Activated CD4-positive, alpha-beta T cell treated with anti-CD3 and anti-CD28 coated beads, Interleukin-2, amount 10 ng/mL, durations not matched to agents 7 days and 5 days (primary cell): ENCODE measurements at regions not wholly inside any gene's neighbourhood (a gene's known extent, or its start where the extent isn't known, plus 50 kb on each side); places are given as distances from the start of the nearest gene placed in this dataset.

Experiments
- CTCF ChIA-PET: fragments of 350-600 bp; sonication (Branson Sonifier 250); formaldehyde crosslinking; loops from one replicate; lab custom pipeline; 2021; ENCODE audit warnings: antibody characterized with exemption; lab: Charles Lee
- POLR2A ChIA-PET: fragments of 350-600 bp; sonication (Branson Sonifier 250); formaldehyde crosslinking; loops from one replicate; lab custom pipeline; 2021; ENCODE audit warnings: antibody characterized with exemption; lab: Charles Lee
- DNase-seq: peaks from one replicate; pipeline ENCODE4 v3.0.0-alpha.2; 2020
- H3K27ac Mint-ChIP-seq: one replicate; pipeline ENCODE4 v1.8.0; 2021; ENCODE audit warnings: mild to moderate bottlenecking, moderate library complexity, mixed read lengths
- H3K27me3 Mint-ChIP-seq: one replicate; pipeline ENCODE4 v1.8.0; 2021; ENCODE audit warnings: mixed read lengths
- H3K36me3 Mint-ChIP-seq: one replicate; pipeline ENCODE4 v1.8.0; 2021; ENCODE audit warnings: low read depth, mixed read lengths
- H3K4me1 Mint-ChIP-seq: one replicate; pipeline ENCODE4 v1.8.0; 2021; ENCODE audit warnings: mixed read lengths
- H3K4me3 Mint-ChIP-seq: one replicate; pipeline ENCODE4 v1.8.0; 2021; ENCODE audit warnings: mild to moderate bottlenecking, moderate library complexity, mixed read lengths
- H3K9me3 Mint-ChIP-seq: one replicate; pipeline ENCODE4 v1.8.0; 2021; ENCODE audit warnings: mixed read lengths

DNA sequence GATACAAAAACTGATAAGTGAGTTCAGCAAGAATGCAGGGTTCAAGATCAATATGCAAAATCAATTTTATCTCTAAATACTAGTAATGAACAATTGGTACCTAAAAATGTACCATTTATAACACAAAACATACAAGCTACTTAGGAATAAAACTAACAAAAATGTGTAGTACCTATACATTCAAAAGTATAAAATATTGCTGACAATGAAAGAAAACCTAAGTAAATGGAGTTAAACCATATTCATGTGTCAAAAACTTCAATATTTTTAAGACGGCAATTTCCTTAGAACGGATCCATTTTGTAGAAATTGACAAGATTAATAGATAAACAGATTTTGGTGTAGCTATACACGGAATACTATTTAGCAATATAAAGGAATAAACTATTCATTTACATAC lies 343.1 kb upstream of the CCDC54 start:
- Mint-ChIP-seq H3K4me3 (no peak overlapping the region), H3K4me1 (no peaks in the 10 kb centered on the region), H3K27me3 (no peaks in the 10 kb centered on the region), H3K36me3 (no peaks in the 10 kb centered on the region), H3K9me3 (peaks cover 4% of the 10 kb centered on the region), H3K27ac (no peak overlapping the region)
- POLR2A ChIA-PET = no interaction called here
- DNase-seq = no peak
- CTCF ChIA-PET = no interaction called here

DNA sequence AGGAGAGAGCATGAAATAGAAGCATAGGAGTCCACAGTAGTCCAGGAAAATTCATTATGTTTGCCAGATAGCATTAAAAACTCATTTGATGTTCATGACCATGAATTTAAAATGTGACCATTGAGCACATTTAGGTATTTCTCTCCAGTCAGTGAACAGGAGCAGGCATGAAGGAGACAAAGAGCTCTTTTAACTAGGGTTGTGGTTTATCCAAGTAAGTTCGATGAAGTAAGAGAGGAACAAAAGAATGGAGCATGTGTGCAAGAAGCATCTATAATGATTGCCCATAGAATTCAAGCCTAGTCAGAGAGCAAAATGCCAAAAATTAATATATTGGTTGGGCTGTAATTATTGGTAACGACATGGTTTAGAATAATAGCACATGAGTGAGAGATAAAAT lies 342.1 kb upstream of the CCDC54 start:
- POLR2A ChIA-PET = no interaction called here
- H3K9me3 Mint-ChIP-seq = peaks cover 4% of the 10 kb centered on the region
- no peaks in the 10 kb centered on the region for H3K4me1 Mint-ChIP-seq
- no peaks in the 10 kb centered on the region for H3K36me3 Mint-ChIP-seq
- no peaks in the 10 kb centered on the region for H3K27me3 Mint-ChIP-seq
- H3K4me3 Mint-ChIP-seq = no peak overlapping the region
- H3K27ac Mint-ChIP-seq = no peak overlapping the region
- CTCF ChIA-PET = no interaction called here
- DNase-seq = no peak

- Mint-ChIP-seq H3K27ac (no peak overlapping the region), H3K36me3 (no peaks in the 10 kb centered on the region), H3K27me3 (no peaks in the 10 kb centered on the region), H3K4me3 (no peak overlapping the region), H3K4me1 (no peaks in the 10 kb centered on the region), H3K9me3 (no peaks in the 10 kb centered on the region)
- no peak for DNase-seq
- ChIA-PET CTCF (no interaction called here), POLR2A (no interaction called here)
These were observed 332.6 kb upstream of the CCDC54 start for GRCh38 chr3:107044677-107045076.

DNA sequence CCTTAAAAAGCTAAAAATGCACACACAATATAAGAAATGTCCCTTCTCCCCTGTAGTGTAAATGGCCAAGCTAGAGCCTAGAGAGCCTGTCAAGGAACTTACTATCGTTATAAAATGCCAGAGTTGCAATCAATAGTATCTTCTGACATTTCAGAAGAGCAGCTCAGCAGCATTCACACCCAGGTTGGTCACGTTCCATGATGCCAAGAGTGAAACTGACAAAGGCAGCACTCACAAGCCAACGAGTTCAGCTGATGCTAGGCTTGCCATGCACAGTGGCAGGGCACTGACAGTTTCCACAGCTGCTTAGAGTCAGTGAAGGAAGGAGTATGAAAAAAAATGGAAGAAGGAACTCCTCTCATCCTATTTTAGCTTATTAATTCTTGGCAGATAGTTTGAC lies 331.4 kb upstream of the CCDC54 start:
- DNase-seq = no peak
- no peaks in the 10 kb centered on the region for H3K36me3 Mint-ChIP-seq
- H3K27me3 Mint-ChIP-seq = no peaks in the 10 kb centered on the region
- POLR2A ChIA-PET = no interaction called here
- no peak overlapping the region for H3K27ac Mint-ChIP-seq
- CTCF ChIA-PET = no interaction called here
- H3K4me1 Mint-ChIP-seq = no peaks in the 10 kb centered on the region
- no peaks in the 10 kb centered on the region for H3K9me3 Mint-ChIP-seq
- H3K4me3 Mint-ChIP-seq = no peak overlapping the region

GRCh38 chr3:107055181-107055942 lies 321.9 kb upstream of the CCDC54 start:
- no peak overlapping the region for H3K27ac Mint-ChIP-seq
- ChIA-PET CTCF (no interaction called here), POLR2A (no interaction called here)
- H3K4me3 Mint-ChIP-seq = no peak overlapping the region
- no peaks in the 10 kb centered on the region for H3K4me1 Mint-ChIP-seq
- H3K27me3 Mint-ChIP-seq = peaks cover 5% of the 10 kb centered on the region
- no peaks in the 10 kb centered on the region for H3K9me3 Mint-ChIP-seq
- no peak for DNase-seq
- H3K36me3 Mint-ChIP-seq = no peaks in the 10 kb centered on the region

DNA sequence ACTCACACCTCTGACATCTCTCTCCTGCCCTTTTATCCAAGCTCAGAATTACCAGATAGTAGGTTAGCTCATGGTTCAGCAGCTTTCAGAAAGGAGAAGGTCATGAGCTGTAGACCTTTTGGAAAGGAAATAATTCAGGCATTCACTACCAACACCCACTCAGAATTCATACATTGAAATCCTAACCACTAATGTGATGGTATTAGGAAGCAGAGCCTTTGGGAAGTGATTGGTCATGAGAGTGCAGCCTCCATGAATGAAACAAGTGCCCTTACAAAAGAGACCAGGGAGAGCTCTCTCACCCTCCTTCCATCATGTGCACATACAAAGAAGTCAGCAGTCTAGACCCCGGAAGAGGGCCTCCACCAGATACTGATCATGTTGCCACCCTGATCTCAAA lies 315.8 kb upstream of the CCDC54 start:
- Mint-ChIP-seq H3K27ac (no peak overlapping the region), H3K4me1 (peaks cover 10% of the 10 kb centered on the region), H3K27me3 (peaks cover 7% of the 10 kb centered on the region), H3K9me3 (no peaks in the 10 kb centered on the region), H3K4me3 (no peak overlapping the region), H3K36me3 (no peaks in the 10 kb centered on the region)
- CTCF ChIA-PET = no interaction called here
- POLR2A ChIA-PET = no interaction called here
- no peak for DNase-seq

DNA sequence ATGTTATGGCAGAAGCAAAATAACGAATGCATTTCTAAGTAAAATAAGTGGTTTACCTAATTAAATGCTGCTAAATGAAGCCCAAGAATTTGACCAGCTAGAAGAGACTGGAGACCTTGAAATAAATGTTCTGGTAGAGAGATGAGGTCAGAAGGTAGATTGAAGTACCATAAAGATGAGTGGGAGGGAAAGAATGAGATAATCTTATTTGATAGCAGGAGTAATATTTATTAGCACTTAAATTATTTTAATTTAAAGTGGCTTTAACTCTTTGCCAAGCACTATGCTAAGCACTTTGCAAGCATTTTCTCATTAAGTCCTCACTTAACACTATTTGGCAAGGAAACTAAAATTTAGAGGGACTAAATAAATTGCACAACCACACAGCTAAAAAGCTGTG lies 314.9 kb upstream of the CCDC54 start:
- POLR2A ChIA-PET = no interaction called here
- Mint-ChIP-seq H3K27ac (no peak overlapping the region), H3K36me3 (no peaks in the 10 kb centered on the region), H3K27me3 (peaks cover 7% of the 10 kb centered on the region), H3K4me1 (peaks cover 10% of the 10 kb centered on the region), H3K9me3 (no peaks in the 10 kb centered on the region), H3K4me3 (no peak overlapping the region)
- CTCF ChIA-PET = no interaction called here
- DNase-seq = no peak

- H3K36me3 Mint-ChIP-seq = no peaks in the 10 kb centered on the region
- no peaks in the 10 kb centered on the region for H3K9me3 Mint-ChIP-seq
- no peak overlapping the region for H3K27ac Mint-ChIP-seq
- peaks cover 10% of the 10 kb centered on the region for H3K4me1 Mint-ChIP-seq
- no peak overlapping the region for H3K4me3 Mint-ChIP-seq
- POLR2A ChIA-PET = no interaction called here
- no peak for DNase-seq
- CTCF ChIA-PET = no interaction called here
- H3K27me3 Mint-ChIP-seq = peaks cover 4% of the 10 kb centered on the region
These were observed 314.5 kb upstream of the CCDC54 start for GRCh38 chr3:107062787-107063186.

DNA sequence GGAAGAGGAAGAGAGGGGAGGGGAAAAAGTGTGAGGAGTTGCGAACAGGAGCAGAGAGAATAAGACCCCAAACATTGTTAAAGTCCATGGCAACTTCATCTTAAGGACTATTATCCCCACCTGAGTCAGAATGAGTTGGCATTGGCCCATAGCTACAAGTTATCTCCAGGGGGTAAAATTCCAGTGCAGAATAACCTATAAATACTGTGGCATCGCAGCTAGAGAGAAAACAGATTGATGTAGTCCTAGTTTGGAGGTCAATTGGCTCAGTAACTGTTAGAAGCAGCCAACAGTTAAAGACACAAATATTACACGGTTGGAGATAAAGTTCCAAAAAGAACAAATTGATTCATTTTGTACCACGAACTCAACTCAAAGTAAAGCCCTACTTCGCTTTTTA lies 313.9 kb upstream of the CCDC54 start:
- Mint-ChIP-seq H3K4me1 (peaks cover 10% of the 10 kb centered on the region), H3K36me3 (no peaks in the 10 kb centered on the region), H3K27me3 (peaks cover 4% of the 10 kb centered on the region), H3K9me3 (no peaks in the 10 kb centered on the region), H3K27ac (no peak overlapping the region), H3K4me3 (no peak overlapping the region)
- CTCF ChIA-PET = no interaction called here
- no peak for DNase-seq
- POLR2A ChIA-PET = no interaction called here

DNA sequence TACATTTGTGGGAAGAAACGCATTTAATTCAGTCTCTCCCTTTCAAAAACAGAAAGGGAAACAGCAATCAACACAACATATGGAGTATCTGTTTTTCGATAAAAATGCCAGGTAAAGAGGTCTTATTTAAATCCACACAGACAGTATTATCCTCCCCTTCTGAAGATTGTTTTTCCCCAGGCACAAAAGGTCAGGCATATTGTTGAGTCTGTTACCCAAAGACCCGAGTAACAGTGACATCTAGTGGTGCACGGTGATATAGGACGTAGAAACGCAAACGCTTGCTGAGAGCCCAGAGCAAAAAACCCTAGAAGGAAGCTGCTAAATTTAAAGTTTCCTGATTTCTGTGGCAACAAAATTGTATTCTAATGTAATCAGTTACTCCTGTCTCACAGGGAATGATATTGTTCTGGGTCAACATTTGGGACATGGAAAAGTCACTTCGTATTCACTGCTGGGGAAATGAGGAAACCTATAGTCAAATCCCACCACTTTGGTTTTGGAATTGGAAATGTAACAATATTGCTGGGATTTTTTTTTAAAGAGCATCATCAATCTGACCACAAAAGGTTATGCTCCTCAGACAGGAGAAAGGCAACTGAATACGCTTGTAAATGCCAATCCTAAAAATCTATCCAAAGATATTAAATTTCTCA lies 312.7 kb upstream of the CCDC54 start:
- Mint-ChIP-seq H3K27ac (no peak overlapping the region), H3K4me1 (peaks cover 10% of the 10 kb centered on the region), H3K27me3 (peaks cover 4% of the 10 kb centered on the region), H3K9me3 (no peaks in the 10 kb centered on the region), H3K36me3 (no peaks in the 10 kb centered on the region), H3K4me3 (no peak overlapping the region)
- CTCF ChIA-PET = interaction anchor here (0.8 kb wide), 1 partner anchor 456 kb away, joined by 3 read pairs; no protein-coding TSS in a partner anchor
- peak; percentile 71 for DNase-seq
- POLR2A ChIA-PET = no interaction called here

DNA sequence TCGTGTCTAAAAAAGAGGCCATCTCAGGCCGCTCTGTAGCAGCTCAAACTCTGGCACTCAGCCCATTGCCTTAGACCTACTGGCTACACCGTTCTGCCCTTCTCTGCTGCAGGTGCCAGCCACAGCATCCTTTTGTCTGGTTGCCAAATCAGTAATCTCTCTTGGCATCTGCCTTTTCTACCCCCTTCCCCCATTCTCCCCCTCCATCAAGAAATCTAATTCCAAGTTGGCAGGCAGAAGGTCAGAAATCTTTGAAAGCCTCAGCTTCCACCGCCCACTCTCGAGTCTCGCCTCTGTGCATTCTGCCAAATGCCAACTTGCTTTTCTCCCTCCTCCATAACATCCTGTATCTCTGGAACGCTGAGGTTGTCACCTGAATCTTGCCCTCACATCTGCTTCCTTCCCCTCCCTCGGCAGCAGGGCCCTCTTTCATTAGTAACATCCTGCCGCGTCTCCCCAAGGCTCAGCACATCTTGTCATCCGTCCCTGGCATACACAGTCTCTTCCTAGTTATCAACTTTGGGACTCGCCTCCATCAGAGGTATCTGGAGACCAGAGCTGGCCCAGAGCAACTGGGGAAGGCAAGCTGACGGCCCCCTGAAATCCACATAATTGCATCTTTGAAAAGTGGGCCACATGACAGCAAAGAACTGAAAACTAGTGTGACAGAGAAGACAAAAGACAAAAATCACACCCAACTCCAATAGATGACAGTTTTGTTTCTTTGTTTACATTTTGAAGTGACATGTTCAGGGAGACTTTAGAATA lies 312.0 kb upstream of the CCDC54 start:
- Mint-ChIP-seq H3K9me3 (no peaks in the 10 kb centered on the region), H3K27ac (no peak overlapping the region), H3K4me3 (no peak overlapping the region), H3K4me1 (peaks cover 10% of the 10 kb centered on the region), H3K27me3 (peaks cover 4% of the 10 kb centered on the region), H3K36me3 (no peaks in the 10 kb centered on the region)
- CTCF ChIA-PET = interaction anchor here (0.6 to 0.8 kb wide), 5 partner anchors 143 to 1139 kb away, joined by 3 to 4 read pairs (median 4); no protein-coding TSS in a partner anchor
- POLR2A ChIA-PET = no interaction called here
- no peak for DNase-seq

DNA sequence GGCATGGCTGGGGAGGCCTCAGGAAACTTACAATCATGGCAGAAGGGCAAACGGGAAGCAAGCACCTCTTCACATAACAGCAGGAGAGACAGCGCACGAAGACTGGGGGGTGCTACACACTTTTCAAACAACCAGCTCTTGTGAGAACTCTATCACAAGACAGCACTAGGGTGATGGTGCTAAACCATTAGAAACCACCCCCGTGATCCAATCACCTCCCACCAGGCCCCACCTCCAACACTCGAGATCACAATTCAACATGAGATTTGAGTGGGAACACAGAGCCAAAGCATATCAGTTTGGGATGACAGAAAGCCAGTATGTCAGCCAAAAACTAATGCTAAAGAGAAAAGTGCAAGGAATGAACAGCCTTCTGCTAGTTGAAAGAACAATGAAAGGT lies 309.8 kb upstream of the CCDC54 start:
- H3K36me3 Mint-ChIP-seq = no peaks in the 10 kb centered on the region
- no peak overlapping the region for H3K27ac Mint-ChIP-seq
- no peaks in the 10 kb centered on the region for H3K9me3 Mint-ChIP-seq
- H3K4me1 Mint-ChIP-seq = peaks cover 10% of the 10 kb centered on the region
- H3K27me3 Mint-ChIP-seq = peaks cover 2% of the 10 kb centered on the region
- no peak for DNase-seq
- ChIA-PET CTCF (no interaction called here), POLR2A (no interaction called here)
- H3K4me3 Mint-ChIP-seq = no peak overlapping the region

DNA sequence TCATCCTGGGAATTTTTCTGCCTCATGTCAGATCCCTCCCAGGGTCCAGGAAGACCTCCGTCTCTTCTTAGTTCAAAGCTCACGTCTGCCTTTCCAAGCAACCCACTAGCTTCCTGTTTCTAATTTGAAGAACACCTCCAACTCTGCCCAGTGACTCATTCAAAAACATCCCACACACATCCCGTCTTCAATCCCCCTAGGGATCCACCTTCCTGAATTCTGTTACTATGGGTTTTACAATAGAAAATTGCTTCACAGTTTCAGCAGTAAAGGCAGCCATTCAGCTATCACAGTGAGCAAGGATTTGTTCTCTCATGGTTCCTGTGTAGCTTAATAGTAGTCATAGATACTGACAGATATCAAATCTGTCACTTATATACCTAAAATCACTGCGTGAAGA lies 308.3 kb upstream of the CCDC54 start:
- no peaks in the 10 kb centered on the region for H3K9me3 Mint-ChIP-seq
- H3K27ac Mint-ChIP-seq = no peak overlapping the region
- no peak overlapping the region for H3K4me3 Mint-ChIP-seq
- H3K27me3 Mint-ChIP-seq = no peaks in the 10 kb centered on the region
- DNase-seq = no peak
- H3K4me1 Mint-ChIP-seq = peaks cover 10% of the 10 kb centered on the region
- POLR2A ChIA-PET = no interaction called here
- CTCF ChIA-PET = no interaction called here
- no peaks in the 10 kb centered on the region for H3K36me3 Mint-ChIP-seq
